ENCODE measurements at regions not wholly inside any gene's neighbourhood (a gene's known extent, or its start where the extent isn't known, plus 50 kb on each side); places are given as distances from the start of the nearest gene placed in this dataset.
A peak's percentile ranks its signal among the peaks of the same experiment; 100 is the strongest.

DNA sequence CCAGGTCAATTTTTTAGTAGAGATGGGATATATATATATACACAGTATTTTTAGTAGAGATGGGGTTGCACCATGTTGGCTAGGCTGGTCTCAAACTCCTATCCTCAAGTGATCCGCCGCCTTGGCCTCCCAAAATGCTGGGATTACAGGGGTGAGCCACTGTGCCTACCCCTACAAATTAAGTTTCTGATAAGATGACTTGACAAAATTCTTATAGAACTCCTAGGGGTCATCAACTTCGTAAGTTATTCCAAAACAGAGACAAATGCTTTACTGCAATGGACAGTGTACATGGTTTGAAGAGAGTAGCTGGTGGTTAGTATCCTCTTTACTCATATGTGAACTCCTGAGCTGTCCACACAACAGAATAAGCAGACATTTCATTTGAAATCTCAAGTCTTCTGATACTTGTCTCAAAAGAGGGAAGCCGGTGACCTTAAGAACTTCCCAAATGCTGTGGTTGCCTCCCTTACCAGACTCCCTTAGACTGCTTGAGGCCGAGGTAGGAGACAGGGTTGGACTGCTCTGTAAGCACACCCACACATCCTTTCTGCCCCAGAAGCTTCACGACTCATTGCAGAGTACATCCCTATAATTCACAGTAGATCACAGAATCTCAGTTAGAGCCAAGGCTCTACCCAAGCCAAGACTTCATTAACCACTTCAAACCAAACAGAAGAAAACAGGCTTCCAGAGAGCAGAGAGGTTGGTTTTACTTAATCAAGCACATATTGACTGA is 244.1 kb upstream of the IRF2BP2 start:
- Histone ChIP-seq H3T11ph (ENCODE audit: low read length) (no peak overlapping the region), H2AK5ac (ENCODE audit: insufficient read length, low read length) (no peak overlapping the region), H2BK120ac (ENCODE audit: low read depth, low read length, poor library complexity, severe bottlenecking) (no peak overlapping the region), H3K27ac (ENCODE audit: insufficient read length, low read depth, low read length) (no peak overlapping the region), H2BK12ac (ENCODE audit: insufficient read length, low read depth, low read length) (no peak overlapping the region), H3K23me2 (ENCODE audit: insufficient read length, low read depth, low read length, poor library complexity, severe bottlenecking) (no peaks in the 10 kb centered on the region), H3K23ac (ENCODE audit: insufficient read length, low read depth, low read length) (no peak overlapping the region), H3K4me2 (ENCODE audit: insufficient read depth, insufficient read length, low read length) (no peak overlapping the region), H3K4me1 (ENCODE audit: insufficient read depth, low read length) (no peaks in the 10 kb centered on the region), H4K5ac (ENCODE audit: insufficient read length, low read depth, low read length) (no peak overlapping the region), H3K79me1 (ENCODE audit: insufficient read depth, low read depth, low read length, poor library complexity, severe bottlenecking) (no peaks in the 10 kb centered on the region), H3K18ac (ENCODE audit: insufficient read length, low read depth, low read length) (no peak overlapping the region), H4K20me1 (ENCODE audit: control insufficient read depth, insufficient read depth, insufficient read length) (no peaks in the 10 kb centered on the region), H2BK5ac (ENCODE audit: insufficient read length, low read length) (no peak overlapping the region), H2AFZ (ENCODE audit: low read length) (no peak overlapping the region), H3K27me3 (ENCODE audit: insufficient read depth, low read length) (no peaks in the 10 kb centered on the region), H3K14ac (ENCODE audit: insufficient read depth, low read length) (no peak overlapping the region), H2BK20ac (ENCODE audit: low read depth, low read length, poor library complexity, severe bottlenecking) (no peak overlapping the region), H3K56ac (ENCODE audit: insufficient read length, low read depth, low read length) (no peak overlapping the region), H3K79me2 (ENCODE audit: insufficient read depth, low read length) (no peaks in the 10 kb centered on the region), H3K4ac (ENCODE audit: low read depth, low read length) (no peak overlapping the region), H4K8ac (replicated peaks; ENCODE audit: insufficient read length, low read depth, low read length) (no peak overlapping the region), H3K9ac (ENCODE audit: extremely low read depth, insufficient read length, low read length) (no peak overlapping the region), H2BK15ac (ENCODE audit: low read depth, low read length) (no peak overlapping the region), H4K91ac (ENCODE audit: insufficient read length, low read depth, low read length) (no peak overlapping the region), H3K9me3 (ENCODE audit: control insufficient read depth, low read depth, low read length) (no peaks in the 10 kb centered on the region)
- TF ChIP-seq, protein P1, sequence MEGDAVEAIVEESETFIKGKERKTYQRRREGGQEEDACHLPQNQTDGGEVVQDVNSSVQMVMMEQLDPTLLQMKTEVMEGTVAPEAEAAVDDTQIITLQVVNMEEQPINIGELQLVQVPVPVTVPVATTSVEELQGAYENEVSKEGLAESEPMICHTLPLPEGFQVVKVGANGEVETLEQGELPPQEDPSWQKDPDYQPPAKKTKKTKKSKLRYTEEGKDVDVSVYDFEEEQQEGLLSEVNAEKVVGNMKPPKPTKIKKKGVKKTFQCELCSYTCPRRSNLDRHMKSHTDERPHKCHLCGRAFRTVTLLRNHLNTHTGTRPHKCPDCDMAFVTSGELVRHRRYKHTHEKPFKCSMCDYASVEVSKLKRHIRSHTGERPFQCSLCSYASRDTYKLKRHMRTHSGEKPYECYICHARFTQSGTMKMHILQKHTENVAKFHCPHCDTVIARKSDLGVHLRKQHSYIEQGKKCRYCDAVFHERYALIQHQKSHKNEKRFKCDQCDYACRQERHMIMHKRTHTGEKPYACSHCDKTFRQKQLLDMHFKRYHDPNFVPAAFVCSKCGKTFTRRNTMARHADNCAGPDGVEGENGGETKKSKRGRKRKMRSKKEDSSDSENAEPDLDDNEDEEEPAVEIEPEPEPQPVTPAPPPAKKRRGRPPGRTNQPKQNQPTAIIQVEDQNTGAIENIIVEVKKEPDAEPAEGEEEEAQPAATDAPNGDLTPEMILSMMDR (conservative IDR thresholded peaks at IDR 0.05), result no peak
- no peak for DNase-seq
- Mint-ChIP-seq H3K4me3 (no peak overlapping the region), H3K9me3 (no peaks in the 10 kb centered on the region), H3K4me1 (peaks cover 19 to 31% of the 10 kb centered on the region in 2 experiments), H3K27ac (peak overlapping the region in 1 of 3 experiments; percentile 53; a peak in 1 of 7 replicates), H3K27me3 (ENCODE audit: low read depth) (peaks cover 5% of the 10 kb centered on the region), H3K36me3 (ENCODE audit: insufficient read depth in 1 of 3, low read depth in 3 of 3) (no peaks in the 10 kb centered on the region)
- no CpG with 5 or more reads among the region's 6 CpGs for WGBS (ENCODE audit: extremely low coverage, insufficient read length, low lambda C conversion rate)

Data from H9 (cell line).